ENCODE measurements at regions not wholly inside any gene's neighbourhood (a gene's known extent, or its start where the extent isn't known, plus 50 kb on each side); places are given as distances from the start of the nearest gene placed in this dataset.

DNA sequence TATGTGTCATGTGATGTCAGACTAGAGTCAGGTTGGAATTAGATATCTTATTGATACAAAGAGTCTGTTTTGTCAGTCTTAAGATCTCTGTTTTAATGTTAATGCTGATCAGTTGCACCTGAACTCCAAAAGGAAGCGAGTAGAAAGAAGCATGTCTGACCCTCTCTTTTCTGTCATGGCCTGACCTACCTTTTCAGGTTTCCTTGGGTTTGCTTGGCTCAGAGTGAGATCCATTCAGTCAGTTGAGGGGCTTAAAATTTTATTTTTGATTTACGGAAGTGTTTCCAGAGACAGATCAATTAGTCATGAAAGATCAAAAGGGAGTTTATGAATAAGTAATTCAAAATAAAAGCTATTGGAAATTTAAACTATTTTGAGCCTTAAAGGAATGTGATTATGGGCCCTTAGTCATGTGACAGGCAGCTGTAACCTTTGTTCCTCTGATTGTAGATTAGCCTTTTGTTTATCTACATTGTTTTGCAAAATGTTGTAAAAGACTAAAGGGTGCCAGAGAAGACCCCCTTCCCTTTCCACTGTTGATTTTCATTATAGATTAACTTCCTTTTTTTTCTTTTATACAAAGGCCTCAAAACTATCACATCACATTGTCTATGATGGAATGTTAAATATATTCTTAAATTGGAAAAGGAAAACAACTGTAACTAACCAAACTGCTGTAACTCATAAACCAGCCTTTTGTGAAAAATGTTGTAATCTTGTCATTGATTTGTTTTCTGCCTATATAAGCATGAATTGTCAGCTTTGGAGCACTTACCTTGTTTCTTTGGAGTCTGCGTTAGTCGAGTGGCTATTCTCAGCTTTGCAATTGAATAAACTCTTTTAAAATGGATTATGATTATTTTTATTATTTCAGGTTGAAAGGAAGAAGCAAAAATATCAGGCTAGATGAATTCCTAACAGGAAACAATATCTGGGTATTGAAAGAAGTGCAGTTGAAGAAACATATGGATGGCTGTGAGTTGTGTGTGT is 195.5 kb upstream of the MBL2 start:
- Histone ChIP-seq H3K27ac (ENCODE audit: low read depth, low read length) (no peak overlapping the region), H3K9me3 (ENCODE audit: control insufficient read depth in 5 of 5, low read length in 5 of 5) (no peaks in the 10 kb centered on the region), H3K9ac (ENCODE audit: low read length in 5 of 5) (no peak overlapping the region), H3K36me3 (ENCODE audit: control insufficient read depth in 5 of 5, insufficient read depth in 5 of 5, low read length in 5 of 5) (no peaks in the 10 kb centered on the region), H3K4me1 (ENCODE audit: control insufficient read depth in 5 of 5, insufficient read depth in 5 of 5, low read length in 5 of 5) (no peaks in the 10 kb centered on the region), H3K4me3 (ENCODE audit: low read depth in 1 of 5, low read length in 5 of 5) (no peak overlapping the region), H3K27me3 (ENCODE audit: control insufficient read depth in 5 of 5, insufficient read depth in 4 of 5, low read length in 5 of 5) (no peaks in the 10 kb centered on the region)

DNA sequence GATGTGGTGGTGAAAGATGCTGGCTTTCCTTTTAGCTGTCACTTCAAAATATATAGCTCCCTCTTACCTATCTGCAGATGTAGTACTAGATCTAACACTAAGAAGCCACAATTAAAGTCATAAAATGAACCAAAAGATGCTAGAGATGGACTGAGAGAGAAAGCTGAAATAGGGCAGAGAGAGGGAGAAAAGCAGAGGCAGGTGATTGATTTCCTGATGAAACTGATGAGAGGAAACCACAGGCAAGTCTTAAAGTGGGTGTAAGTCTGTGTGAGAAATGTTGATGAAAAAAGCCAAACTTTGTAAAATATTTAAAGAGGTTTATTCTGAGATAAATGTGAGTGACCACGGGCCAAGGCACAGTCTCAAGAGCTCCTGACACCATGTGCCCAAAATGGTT is 194.3 kb upstream of the MBL2 start:
- Histone ChIP-seq H3K27ac (ENCODE audit: low read depth, low read length) (no peak overlapping the region), H3K4me3 (ENCODE audit: low read depth in 1 of 5, low read length in 5 of 5) (no peak overlapping the region), H3K9ac (ENCODE audit: low read length in 5 of 5) (no peak overlapping the region), H3K9me3 (ENCODE audit: control insufficient read depth in 5 of 5, low read length in 5 of 5) (no peaks in the 10 kb centered on the region), H3K36me3 (ENCODE audit: control insufficient read depth in 5 of 5, insufficient read depth in 5 of 5, low read length in 5 of 5) (no peaks in the 10 kb centered on the region), H3K4me1 (ENCODE audit: control insufficient read depth in 5 of 5, insufficient read depth in 5 of 5, low read length in 5 of 5) (no peaks in the 10 kb centered on the region), H3K27me3 (ENCODE audit: control insufficient read depth in 5 of 5, insufficient read depth in 4 of 5, low read length in 5 of 5) (no peaks in the 10 kb centered on the region)

DNA sequence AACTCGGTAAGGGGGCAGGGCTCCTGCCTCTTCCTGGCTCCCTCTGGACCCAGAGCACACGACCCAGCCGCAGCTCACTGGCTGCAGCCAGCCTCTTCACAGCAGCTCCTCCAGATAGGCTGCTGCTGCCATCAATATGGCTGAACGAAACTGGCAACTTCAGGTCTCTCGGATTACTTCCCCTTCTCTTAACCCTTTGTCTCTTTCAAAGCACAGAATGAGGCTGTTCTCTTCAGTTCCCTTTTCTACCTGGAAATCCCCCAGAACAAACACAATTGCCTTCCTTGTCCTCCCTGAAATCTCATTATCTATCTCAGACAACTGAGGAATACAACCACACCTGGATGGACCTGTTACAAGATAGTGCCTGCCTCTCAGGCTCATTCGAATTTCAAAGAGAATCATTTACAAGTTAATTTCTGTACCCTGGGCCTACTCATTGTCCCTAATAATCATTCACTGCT is 193.4 kb upstream of the MBL2 start:
- Histone ChIP-seq H3K9ac (ENCODE audit: low read length in 5 of 5) (no peak overlapping the region), H3K9me3 (ENCODE audit: control insufficient read depth in 5 of 5, low read length in 5 of 5) (no peaks in the 10 kb centered on the region), H3K4me3 (ENCODE audit: low read depth in 1 of 5, low read length in 5 of 5) (no peak overlapping the region), H3K27ac (ENCODE audit: low read depth, low read length) (no peak overlapping the region), H3K36me3 (ENCODE audit: control insufficient read depth in 5 of 5, insufficient read depth in 5 of 5, low read length in 5 of 5) (no peaks in the 10 kb centered on the region), H3K4me1 (ENCODE audit: control insufficient read depth in 5 of 5, insufficient read depth in 5 of 5, low read length in 5 of 5) (no peaks in the 10 kb centered on the region), H3K27me3 (ENCODE audit: control insufficient read depth in 5 of 5, insufficient read depth in 4 of 5, low read length in 5 of 5) (no peaks in the 10 kb centered on the region)

DNA sequence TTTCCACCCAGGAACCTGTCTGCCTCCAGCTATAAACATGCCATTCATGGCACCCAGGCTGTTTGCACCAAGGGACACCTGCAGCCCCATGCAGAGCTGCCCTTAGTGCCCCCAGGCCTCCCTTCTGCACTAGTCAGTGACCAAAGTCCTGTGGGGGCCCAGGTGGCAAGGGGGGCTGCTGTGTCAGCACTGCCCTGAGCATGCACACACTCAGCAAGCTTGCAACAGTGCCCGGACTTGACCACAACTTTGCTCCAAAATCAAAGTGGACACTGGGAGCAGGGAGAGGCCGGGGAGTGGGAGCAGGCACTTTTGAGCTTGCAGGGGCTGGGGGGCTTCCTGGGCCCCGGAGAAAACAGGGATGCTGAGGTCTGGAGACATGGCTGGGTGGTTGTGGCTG is 192.9 kb upstream of the MBL2 start:
- Histone ChIP-seq H3K4me3 (ENCODE audit: low read depth in 1 of 5, low read length in 5 of 5) (no peak overlapping the region), H3K9me3 (ENCODE audit: control insufficient read depth in 5 of 5, low read length in 5 of 5) (no peaks in the 10 kb centered on the region), H3K4me1 (ENCODE audit: control insufficient read depth in 5 of 5, insufficient read depth in 5 of 5, low read length in 5 of 5) (no peaks in the 10 kb centered on the region), H3K27ac (ENCODE audit: low read depth, low read length) (no peak overlapping the region), H3K36me3 (ENCODE audit: control insufficient read depth in 5 of 5, insufficient read depth in 5 of 5, low read length in 5 of 5) (no peaks in the 10 kb centered on the region), H3K27me3 (ENCODE audit: control insufficient read depth in 5 of 5, insufficient read depth in 4 of 5, low read length in 5 of 5) (no peaks in the 10 kb centered on the region), H3K9ac (ENCODE audit: low read length in 5 of 5) (no peak overlapping the region)

DNA sequence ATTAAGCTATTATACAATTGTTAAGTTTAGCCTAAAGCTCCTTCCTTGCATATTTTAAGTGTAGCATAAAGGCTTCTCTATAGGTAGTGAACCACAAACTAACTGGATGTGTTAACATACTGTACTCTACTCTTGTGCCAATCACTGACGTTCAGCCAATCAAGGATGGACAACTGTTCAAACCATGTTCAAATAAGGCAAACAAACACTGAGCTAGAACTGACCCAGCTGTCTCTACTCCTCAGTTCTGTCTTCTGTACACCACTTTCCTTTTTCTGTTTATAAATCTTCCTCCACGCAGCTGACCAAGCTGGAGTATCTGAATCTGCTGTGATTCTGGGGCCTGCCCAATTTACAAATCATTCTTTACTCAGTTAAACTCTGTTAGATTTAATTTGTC is 188.7 kb upstream of the MBL2 start:
- no peaks in the 10 kb centered on the region for H3K4me1 ChIP-seq (ENCODE audit: control insufficient read depth in 5 of 5, insufficient read depth in 5 of 5, low read length in 5 of 5)
- H3K4me3 ChIP-seq (ENCODE audit: low read depth in 1 of 5, low read length in 5 of 5), result no peak overlapping the region
- H3K27ac ChIP-seq (ENCODE audit: low read depth, low read length), result no peak overlapping the region
- no peaks in the 10 kb centered on the region for H3K9me3 ChIP-seq (ENCODE audit: control insufficient read depth in 5 of 5, low read length in 5 of 5)
- H3K9ac ChIP-seq (ENCODE audit: low read length in 5 of 5), result no peak overlapping the region
- H3K27me3 ChIP-seq (ENCODE audit: control insufficient read depth in 5 of 5, insufficient read depth in 4 of 5, low read length in 5 of 5), result no peaks in the 10 kb centered on the region
- no peaks in the 10 kb centered on the region for H3K36me3 ChIP-seq (ENCODE audit: control insufficient read depth in 5 of 5, insufficient read depth in 5 of 5, low read length in 5 of 5)

DNA sequence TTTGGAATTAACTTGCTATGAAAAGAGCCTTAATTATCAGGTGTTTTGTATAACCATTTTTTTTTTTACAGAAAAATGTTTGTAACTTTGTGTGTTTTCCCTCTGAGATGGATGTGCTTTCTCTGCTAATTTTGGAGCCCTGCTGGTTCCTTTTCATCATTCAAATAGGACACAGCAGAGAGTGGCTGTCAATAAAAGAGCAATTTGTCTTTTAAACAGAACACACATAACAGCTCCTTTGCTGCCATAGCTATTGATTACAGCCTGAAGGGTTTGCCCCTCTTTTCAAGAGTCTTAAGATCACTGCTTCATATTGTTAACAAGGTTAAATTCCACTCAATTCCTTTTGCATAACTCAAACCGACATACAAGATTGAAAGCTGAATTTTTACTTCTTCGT is 187.2 kb upstream of the MBL2 start:
- Histone ChIP-seq H3K9me3 (ENCODE audit: control insufficient read depth in 5 of 5, low read length in 5 of 5) (no peaks in the 10 kb centered on the region), H3K9ac (ENCODE audit: low read length in 5 of 5) (no peak overlapping the region), H3K36me3 (ENCODE audit: control insufficient read depth in 5 of 5, insufficient read depth in 5 of 5, low read length in 5 of 5) (no peaks in the 10 kb centered on the region), H3K27me3 (ENCODE audit: control insufficient read depth in 5 of 5, insufficient read depth in 4 of 5, low read length in 5 of 5) (no peaks in the 10 kb centered on the region), H3K27ac (ENCODE audit: low read depth, low read length) (no peak overlapping the region), H3K4me3 (ENCODE audit: low read depth in 1 of 5, low read length in 5 of 5) (no peak overlapping the region), H3K4me1 (ENCODE audit: control insufficient read depth in 5 of 5, insufficient read depth in 5 of 5, low read length in 5 of 5) (no peaks in the 10 kb centered on the region)

DNA sequence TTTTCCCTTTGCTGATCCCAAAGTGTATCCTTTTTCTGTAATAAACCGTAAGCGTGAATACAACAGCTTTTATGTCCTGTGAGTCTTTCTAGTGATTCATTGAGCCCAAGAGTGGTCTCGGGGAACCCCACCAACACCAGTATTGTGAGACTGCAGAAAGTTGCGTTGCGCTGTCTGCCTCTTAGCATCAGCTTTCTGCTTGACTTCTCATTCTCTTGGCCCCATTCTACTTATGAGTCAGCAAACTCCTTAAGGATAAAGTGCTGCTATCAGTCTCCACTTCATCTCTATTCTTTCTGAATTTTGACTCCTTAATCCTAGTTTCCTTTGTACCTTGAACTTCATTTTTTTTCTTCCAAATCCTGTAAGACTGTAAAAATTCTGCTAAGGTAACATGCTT is 184.3 kb upstream of the MBL2 start:
- H3K9ac ChIP-seq (ENCODE audit: low read length in 5 of 5), result no peak overlapping the region
- H3K9me3 ChIP-seq (ENCODE audit: control insufficient read depth in 5 of 5, low read length in 5 of 5), result no peaks in the 10 kb centered on the region
- no peaks in the 10 kb centered on the region for H3K27me3 ChIP-seq (ENCODE audit: control insufficient read depth in 5 of 5, insufficient read depth in 4 of 5, low read length in 5 of 5)
- H3K4me3 ChIP-seq (ENCODE audit: low read depth in 1 of 5, low read length in 5 of 5), result no peak overlapping the region
- no peaks in the 10 kb centered on the region for H3K4me1 ChIP-seq (ENCODE audit: control insufficient read depth in 5 of 5, insufficient read depth in 5 of 5, low read length in 5 of 5)
- no peak overlapping the region for H3K27ac ChIP-seq (ENCODE audit: low read depth, low read length)
- no peaks in the 10 kb centered on the region for H3K36me3 ChIP-seq (ENCODE audit: control insufficient read depth in 5 of 5, insufficient read depth in 5 of 5, low read length in 5 of 5)

DNA sequence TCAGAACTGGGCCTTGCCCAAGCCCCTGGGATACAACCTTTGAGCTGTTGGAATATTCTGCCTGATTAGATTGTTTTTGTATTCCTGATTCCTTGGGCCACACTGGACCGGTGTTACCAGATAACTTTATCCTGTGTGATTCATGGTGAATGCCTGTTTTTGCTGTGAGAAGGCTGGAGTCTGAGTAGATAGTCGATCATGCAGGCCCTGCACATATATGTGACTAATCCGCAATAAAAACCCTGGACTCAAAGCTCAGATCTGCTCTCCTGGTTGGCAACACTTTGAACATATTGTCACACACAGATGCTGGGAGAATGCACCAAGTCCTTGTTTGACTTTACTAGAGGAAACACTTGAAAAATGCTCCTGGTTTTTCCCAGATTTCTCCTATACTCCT is 183.9 kb upstream of the MBL2 start:
- H3K9ac ChIP-seq (ENCODE audit: low read length in 5 of 5), result no peak overlapping the region
- no peaks in the 10 kb centered on the region for H3K9me3 ChIP-seq (ENCODE audit: control insufficient read depth in 5 of 5, low read length in 5 of 5)
- no peak overlapping the region for H3K27ac ChIP-seq (ENCODE audit: low read depth, low read length)
- no peak overlapping the region for H3K4me3 ChIP-seq (ENCODE audit: low read depth in 1 of 5, low read length in 5 of 5)
- H3K27me3 ChIP-seq (ENCODE audit: control insufficient read depth in 5 of 5, insufficient read depth in 4 of 5, low read length in 5 of 5), result no peaks in the 10 kb centered on the region
- no peaks in the 10 kb centered on the region for H3K4me1 ChIP-seq (ENCODE audit: control insufficient read depth in 5 of 5, insufficient read depth in 5 of 5, low read length in 5 of 5)
- no peaks in the 10 kb centered on the region for H3K36me3 ChIP-seq (ENCODE audit: control insufficient read depth in 5 of 5, insufficient read depth in 5 of 5, low read length in 5 of 5)

DNA sequence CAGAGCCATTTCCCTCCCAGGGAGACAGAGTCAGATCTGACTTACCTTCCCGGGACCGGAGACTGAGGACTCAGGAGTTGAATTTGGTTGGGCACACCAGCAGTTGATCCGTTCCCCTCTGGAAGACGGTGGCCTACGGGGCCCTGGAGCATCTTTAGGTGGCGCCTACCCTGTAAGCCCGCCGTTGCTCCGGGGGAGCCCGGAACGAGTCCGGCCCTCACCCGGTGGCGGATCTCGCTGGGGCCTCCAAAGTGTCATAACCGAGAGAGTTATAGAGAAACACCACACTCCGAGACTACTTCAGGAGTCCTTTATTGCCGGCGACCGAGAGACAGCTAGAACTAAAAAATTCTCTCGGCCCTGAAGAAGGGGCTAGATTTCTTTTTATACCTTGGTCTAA is 182.8 kb upstream of the MBL2 start:
- Histone ChIP-seq H3K9me3 (ENCODE audit: control insufficient read depth in 5 of 5, low read length in 5 of 5) (no peaks in the 10 kb centered on the region), H3K4me1 (ENCODE audit: control insufficient read depth in 5 of 5, insufficient read depth in 5 of 5, low read length in 5 of 5) (no peaks in the 10 kb centered on the region), H3K36me3 (ENCODE audit: control insufficient read depth in 5 of 5, insufficient read depth in 5 of 5, low read length in 5 of 5) (no peaks in the 10 kb centered on the region), H3K4me3 (ENCODE audit: low read depth in 1 of 5, low read length in 5 of 5) (no peak overlapping the region), H3K9ac (ENCODE audit: low read length in 5 of 5) (no peak overlapping the region), H3K27me3 (ENCODE audit: control insufficient read depth in 5 of 5, insufficient read depth in 4 of 5, low read length in 5 of 5) (no peaks in the 10 kb centered on the region), H3K27ac (ENCODE audit: low read depth, low read length) (no peak overlapping the region)

DNA sequence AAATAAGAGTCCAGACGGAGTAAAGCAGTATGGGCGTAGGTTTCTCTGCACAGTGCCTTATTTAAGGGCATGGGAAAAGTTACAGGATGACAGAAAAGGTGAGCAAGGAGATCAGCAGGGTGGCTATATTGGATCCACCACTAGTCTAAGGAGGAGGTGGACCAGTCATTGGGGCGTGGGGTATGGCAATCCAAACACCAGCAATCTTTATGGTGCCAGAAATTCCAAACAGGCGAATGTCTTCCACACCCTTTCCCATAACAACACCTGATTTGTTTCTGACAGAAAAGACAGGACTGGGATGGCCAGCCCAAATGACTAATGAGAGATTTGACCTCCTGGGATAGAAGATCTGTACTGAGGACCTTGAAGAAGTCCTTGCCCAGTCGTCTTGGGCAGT is 181.8 kb upstream of the MBL2 start:
- no peaks in the 10 kb centered on the region for H3K4me1 ChIP-seq (ENCODE audit: control insufficient read depth in 5 of 5, insufficient read depth in 5 of 5, low read length in 5 of 5)
- H3K9me3 ChIP-seq (ENCODE audit: control insufficient read depth in 5 of 5, low read length in 5 of 5), result no peaks in the 10 kb centered on the region
- H3K9ac ChIP-seq (ENCODE audit: low read length in 5 of 5), result no peak overlapping the region
- peaks cover 0 to 2% (median 0%) of the 10 kb centered on the region in 5 donors for H3K27me3 ChIP-seq (ENCODE audit: control insufficient read depth in 5 of 5, insufficient read depth in 4 of 5, low read length in 5 of 5)
- H3K4me3 ChIP-seq (ENCODE audit: low read depth in 1 of 5, low read length in 5 of 5), result no peak overlapping the region
- no peak overlapping the region for H3K27ac ChIP-seq (ENCODE audit: low read depth, low read length)
- no peaks in the 10 kb centered on the region for H3K36me3 ChIP-seq (ENCODE audit: control insufficient read depth in 5 of 5, insufficient read depth in 5 of 5, low read length in 5 of 5)

Measured in subcutaneous abdominal adipose tissue (tissue), 5 donors.